PC-9 (cell line): ENCODE measurements at regions not wholly inside any gene's neighbourhood (a gene's known extent, or its start where the extent isn't known, plus 50 kb on each side); places are given as distances from the start of the nearest gene placed in this dataset.

Experiments used
- EZH2 ChIP-seq: fragments of 200-600 bp; sonication (generic); IDR thresholded peaks from 2 replicates; pipeline ENCODE4 v1.8.0; 2017; ENCODE audit warnings: antibody characterized with exemption, low read depth
- TF ChIP-seq, protein P1 (sequence below): fragments of 200-600 bp; sonication (generic); conservative IDR thresholded peaks from 2 replicates; pipeline ENCODE4 v1.6.1; 2017; ENCODE audit warnings: mixed run types, antibody characterized with exemption, mild to moderate bottlenecking, moderate library complexity

DNA sequence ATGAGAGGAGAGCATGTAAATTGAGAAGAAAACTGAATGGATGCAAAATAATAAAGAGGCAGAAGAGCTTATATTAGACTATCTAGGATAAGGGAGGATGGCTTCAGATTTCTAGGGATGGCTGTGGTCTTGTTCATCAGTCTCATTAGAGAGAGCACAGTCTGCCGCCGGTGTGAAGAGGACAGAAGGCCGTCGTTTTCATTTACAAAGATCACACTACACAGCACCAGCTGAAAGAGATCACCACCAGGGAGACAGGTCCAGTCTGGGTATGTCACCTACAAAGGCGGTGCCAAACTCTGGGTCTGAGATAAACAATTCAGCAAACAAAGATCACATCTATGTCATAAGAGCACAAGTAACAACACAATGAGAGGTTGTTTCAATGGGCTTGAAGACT, 1222.3 kb upstream of the SLC10A2 start:
- TF ChIP-seq, protein P1, sequence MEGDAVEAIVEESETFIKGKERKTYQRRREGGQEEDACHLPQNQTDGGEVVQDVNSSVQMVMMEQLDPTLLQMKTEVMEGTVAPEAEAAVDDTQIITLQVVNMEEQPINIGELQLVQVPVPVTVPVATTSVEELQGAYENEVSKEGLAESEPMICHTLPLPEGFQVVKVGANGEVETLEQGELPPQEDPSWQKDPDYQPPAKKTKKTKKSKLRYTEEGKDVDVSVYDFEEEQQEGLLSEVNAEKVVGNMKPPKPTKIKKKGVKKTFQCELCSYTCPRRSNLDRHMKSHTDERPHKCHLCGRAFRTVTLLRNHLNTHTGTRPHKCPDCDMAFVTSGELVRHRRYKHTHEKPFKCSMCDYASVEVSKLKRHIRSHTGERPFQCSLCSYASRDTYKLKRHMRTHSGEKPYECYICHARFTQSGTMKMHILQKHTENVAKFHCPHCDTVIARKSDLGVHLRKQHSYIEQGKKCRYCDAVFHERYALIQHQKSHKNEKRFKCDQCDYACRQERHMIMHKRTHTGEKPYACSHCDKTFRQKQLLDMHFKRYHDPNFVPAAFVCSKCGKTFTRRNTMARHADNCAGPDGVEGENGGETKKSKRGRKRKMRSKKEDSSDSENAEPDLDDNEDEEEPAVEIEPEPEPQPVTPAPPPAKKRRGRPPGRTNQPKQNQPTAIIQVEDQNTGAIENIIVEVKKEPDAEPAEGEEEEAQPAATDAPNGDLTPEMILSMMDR, result no peak
- TF ChIP-seq EZH2, result no peak
